ENCODE measurements at regions not wholly inside any gene's neighbourhood (a gene's known extent, or its start where the extent isn't known, plus 50 kb on each side); places are given as distances from the start of the nearest gene placed in this dataset.

DNA sequence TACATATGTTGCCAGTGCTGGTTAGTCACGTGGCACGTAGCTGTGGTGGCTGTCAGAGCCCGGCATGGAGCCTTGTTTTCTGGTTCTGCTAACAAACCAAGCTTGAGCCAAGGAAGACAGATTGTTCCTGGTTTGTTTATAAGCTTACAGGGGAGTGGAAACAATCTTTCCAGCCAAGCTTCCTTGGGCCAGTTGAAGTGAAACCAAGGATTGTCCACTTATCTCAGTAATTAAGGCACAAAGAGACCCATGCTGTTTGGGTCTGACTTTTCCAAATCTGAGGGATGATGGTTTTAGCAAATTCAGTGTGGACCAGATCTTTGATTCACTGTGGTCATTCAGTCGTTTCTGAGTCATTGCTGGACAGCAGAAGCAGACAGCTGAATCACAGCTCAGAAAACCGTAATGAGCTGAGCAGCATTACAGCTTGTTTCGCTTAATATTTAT lies 297.3 kb upstream of the COBL start:
- TF ChIP-seq, protein P1, sequence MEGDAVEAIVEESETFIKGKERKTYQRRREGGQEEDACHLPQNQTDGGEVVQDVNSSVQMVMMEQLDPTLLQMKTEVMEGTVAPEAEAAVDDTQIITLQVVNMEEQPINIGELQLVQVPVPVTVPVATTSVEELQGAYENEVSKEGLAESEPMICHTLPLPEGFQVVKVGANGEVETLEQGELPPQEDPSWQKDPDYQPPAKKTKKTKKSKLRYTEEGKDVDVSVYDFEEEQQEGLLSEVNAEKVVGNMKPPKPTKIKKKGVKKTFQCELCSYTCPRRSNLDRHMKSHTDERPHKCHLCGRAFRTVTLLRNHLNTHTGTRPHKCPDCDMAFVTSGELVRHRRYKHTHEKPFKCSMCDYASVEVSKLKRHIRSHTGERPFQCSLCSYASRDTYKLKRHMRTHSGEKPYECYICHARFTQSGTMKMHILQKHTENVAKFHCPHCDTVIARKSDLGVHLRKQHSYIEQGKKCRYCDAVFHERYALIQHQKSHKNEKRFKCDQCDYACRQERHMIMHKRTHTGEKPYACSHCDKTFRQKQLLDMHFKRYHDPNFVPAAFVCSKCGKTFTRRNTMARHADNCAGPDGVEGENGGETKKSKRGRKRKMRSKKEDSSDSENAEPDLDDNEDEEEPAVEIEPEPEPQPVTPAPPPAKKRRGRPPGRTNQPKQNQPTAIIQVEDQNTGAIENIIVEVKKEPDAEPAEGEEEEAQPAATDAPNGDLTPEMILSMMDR (IDR thresholded peaks at IDR 0.05) = no peak
- no peak for TF ChIP-seq POLR2A (IDR thresholded peaks at IDR 0.05)

Data from lower leg skin (tissue), 3 donors.